ENCODE measurements at regions not wholly inside any gene's neighbourhood (a gene's known extent, or its start where the extent isn't known, plus 50 kb on each side); places are given as distances from the start of the nearest gene placed in this dataset.
"Not testable (repeated sequence)": the region's sequence is repeated elsewhere in the genome, so short reads cannot be mapped to it uniquely, and the experiment has no call there.

GRCh38 chr15:45869034-45869668 lies 234.3 kb downstream of the SQOR start:
- DNase-seq, result no peak

- DNase-seq, result no peak
Observed at GRCh38 chr15:45871121-45871855, 236.5 kb downstream of the SQOR start.

GRCh38 chr15:45873781-45874180 lies 239.0 kb downstream of the SQOR start:
- DNase-seq, result no peak

GRCh38 chr15:45874566-45874965 lies 239.7 kb downstream of the SQOR start:
- DNase-seq, result not testable (repeated sequence)

GRCh38 chr15:45884289-45884688 lies 249.5 kb downstream of the SQOR start:
- DNase-seq, result no peak

- DNase-seq, result no peak
Observed at GRCh38 chr15:45884755-45885445, 250.1 kb downstream of the SQOR start.

- no peak for DNase-seq
Observed at GRCh38 chr15:45885801-45886200, 251.0 kb downstream of the SQOR start.

- no peak for DNase-seq
Observed at GRCh38 chr15:45891766-45892165, 256.9 kb downstream of the SQOR start.

- no peak for DNase-seq
Observed at GRCh38 chr15:45892182-45892581, 257.4 kb downstream of the SQOR start.

GRCh38 chr15:45903283-45903682 lies 268.5 kb downstream of the SQOR start:
- no peak for DNase-seq

GRCh38 chr15:45904019-45904418 lies 269.2 kb downstream of the SQOR start:
- no peak for DNase-seq

- no peak for DNase-seq
Observed at GRCh38 chr15:45906230-45906629, 271.4 kb downstream of the SQOR start.

GRCh38 chr15:45910671-45911070 lies 275.8 kb downstream of the SQOR start:
- DNase-seq, result no peak

- DNase-seq, result no peak
Observed at GRCh38 chr15:45913451-45913850, 278.6 kb downstream of the SQOR start.

- DNase-seq, result no peak
Observed at GRCh38 chr15:45914425-45914824, 279.6 kb downstream of the SQOR start.

- no peak for DNase-seq
Observed at GRCh38 chr15:45918839-45919238, 284.0 kb downstream of the SQOR start.

GRCh38 chr15:45919806-45920205 lies 285.0 kb downstream of the SQOR start:
- DNase-seq, result no peak

GRCh38 chr15:45921376-45921775 lies 286.5 kb downstream of the SQOR start:
- DNase-seq, result no peak

GRCh38 chr15:45921978-45922377 lies 287.1 kb downstream of the SQOR start:
- no peak for DNase-seq

- no peak for DNase-seq
Observed at GRCh38 chr15:45941367-45941766, 306.5 kb downstream of the SQOR start.

- no peak for DNase-seq
Observed at GRCh38 chr15:45943240-45943639, 308.4 kb downstream of the SQOR start.

- DNase-seq, result no peak
Observed at GRCh38 chr15:45946111-45946510, 311.3 kb downstream of the SQOR start.

GRCh38 chr15:45948181-45948621 lies 313.4 kb downstream of the SQOR start:
- no peak for DNase-seq

GRCh38 chr15:45958924-45959323 lies 324.1 kb downstream of the SQOR start:
- DNase-seq, result no peak
